ENCODE measurements at regions not wholly inside any gene's neighbourhood (a gene's known extent, or its start where the extent isn't known, plus 50 kb on each side); places are given as distances from the start of the nearest gene placed in this dataset.

DNA sequence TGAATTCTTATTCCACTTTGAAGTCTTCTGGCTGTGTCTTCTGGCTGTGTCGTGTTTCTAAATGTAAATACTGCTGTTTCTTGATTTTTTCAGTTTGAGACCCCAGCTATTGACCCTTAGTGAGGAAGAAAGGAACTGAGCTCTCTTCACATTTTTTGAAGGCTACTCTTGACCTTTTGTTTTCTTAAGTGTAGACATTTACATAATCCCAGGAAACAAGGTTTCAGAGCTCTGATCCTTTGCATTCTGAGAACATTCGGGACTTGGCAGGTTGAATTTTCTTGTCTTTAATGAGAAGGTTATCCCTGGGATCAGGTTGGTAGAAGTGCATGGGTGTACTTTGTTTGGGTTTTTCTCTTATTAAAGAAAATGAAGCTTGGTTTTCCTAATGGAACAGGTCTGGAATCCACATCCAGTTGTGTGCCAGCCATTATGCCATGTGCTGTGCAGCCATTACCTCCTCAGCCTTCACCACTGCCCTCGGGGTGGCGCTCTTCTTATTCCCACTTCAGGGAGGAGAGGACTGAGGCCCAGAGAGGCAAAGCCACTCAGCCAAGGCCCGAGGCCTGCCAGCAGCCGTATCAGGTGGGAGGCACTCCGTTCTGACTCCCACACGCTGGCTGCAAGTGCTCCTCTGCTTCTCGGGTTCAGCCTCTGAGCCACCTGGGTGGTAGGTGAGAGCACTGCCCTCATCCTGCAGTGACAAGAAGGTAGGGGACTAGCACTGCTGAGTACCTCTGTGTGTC, 120.9 kb downstream of the BEGAIN start:
- ATAC-seq (ENCODE audit: low FRiP score) = no peak
- no peak for TF ChIP-seq CTCF (IDR thresholded peaks at IDR 0.05)
- DNase-seq (ENCODE audit: low spot score) = no peak

DNA sequence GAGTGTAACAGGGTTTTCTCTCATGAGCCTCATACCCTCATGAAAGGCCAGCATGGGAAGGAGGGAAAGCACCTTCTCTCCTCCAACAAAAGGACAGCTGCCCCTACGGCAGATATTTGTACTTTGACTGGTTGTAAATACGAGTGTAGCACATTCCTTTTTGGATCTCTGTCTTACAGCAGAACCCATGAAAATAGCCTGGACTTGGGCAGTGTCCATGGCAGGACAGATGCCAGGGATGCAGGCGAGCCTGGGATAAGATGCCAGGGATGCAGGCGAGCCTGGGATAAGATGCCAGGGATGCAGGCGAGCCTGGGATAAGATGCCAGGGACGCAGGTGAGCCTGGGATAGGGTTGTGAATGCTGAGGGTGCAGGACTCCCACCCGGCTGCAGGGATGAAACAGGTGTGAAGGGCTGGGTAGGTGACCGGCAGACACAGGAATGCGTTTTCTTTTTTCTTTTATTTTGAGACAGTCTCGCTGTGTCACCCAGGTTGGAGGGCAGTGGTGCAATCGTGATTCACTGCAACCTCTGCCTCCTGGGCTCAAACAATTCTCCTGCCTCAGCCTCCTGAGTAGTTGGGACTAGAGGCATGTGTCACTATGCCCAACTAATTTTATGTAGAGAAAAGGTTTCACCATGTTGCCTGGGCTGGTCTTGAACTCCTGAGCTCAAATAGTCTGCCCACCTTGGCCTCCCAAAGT, 120.0 kb downstream of the BEGAIN start:
- no peak for TF ChIP-seq CTCF (IDR thresholded peaks at IDR 0.05)
- DNase-seq (ENCODE audit: low spot score) (no peak), ATAC-seq (ENCODE audit: low FRiP score) (no peak)

GRCh38 chr14:100467939-100468338, 119.3 kb downstream of the BEGAIN start:
- DNase-seq (ENCODE audit: low spot score) (no peak), ATAC-seq (ENCODE audit: low FRiP score) (no peak)
- TF ChIP-seq CTCF (IDR thresholded peaks at IDR 0.05) = no peak

DNA sequence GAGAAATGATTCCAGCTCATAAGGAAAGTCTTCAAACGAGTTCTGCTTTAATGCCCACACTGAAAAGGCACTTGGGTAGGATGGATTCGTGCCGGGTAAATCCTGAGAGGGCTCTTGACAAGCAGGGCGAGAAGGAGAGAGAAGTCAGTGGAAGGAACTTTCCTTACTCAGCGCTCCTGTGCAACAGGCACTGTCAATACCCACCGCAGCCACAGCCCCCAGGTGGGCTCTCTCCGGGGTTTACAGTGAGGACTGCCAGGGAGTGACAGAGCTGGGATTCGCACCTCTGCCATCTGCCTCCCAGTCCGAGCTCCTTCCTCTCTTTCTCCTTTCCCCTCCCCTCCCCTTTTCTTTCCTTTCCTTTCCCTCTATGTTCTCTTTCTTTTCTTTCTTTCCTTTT, 118.7 kb downstream of the BEGAIN start:
- TF ChIP-seq CTCF (IDR thresholded peaks at IDR 0.05) = no peak
- ATAC-seq (ENCODE audit: low FRiP score) = no peak
- DNase-seq (ENCODE audit: low spot score) = no peak

- ATAC-seq (ENCODE audit: low FRiP score) (no peak), DNase-seq (ENCODE audit: low spot score) (no peak)
- TF ChIP-seq CTCF (IDR thresholded peaks at IDR 0.05) = no peak
These were observed 117.3 kb downstream of the BEGAIN start for GRCh38 chr14:100469632-100470522.

GRCh38 chr14:100470523-100470897, 116.7 kb downstream of the BEGAIN start:
- ATAC-seq (ENCODE audit: low FRiP score) (no peak), DNase-seq (ENCODE audit: low spot score) (no peak)
- TF ChIP-seq CTCF (IDR thresholded peaks at IDR 0.05) = no peak

Measured in omental fat pad (tissue), 3 donors.